GM12878 (cell line): ENCODE measurements at regions not wholly inside any gene's neighbourhood (a gene's known extent, or its start where the extent isn't known, plus 50 kb on each side); places are given as distances from the start of the nearest gene placed in this dataset.

ENCODE experiments used
- ATAC-seq: fragments of 200-7000 bp; cut with Tn5 transposase; 3 replicates; pipeline ENCODE4 v1.9.1; 2020; ENCODE audit warnings: mild to moderate bottlenecking, moderate library complexity
- BruUV-seq: library from RNA; stranded (reverse); fragments of 400-500 nt; replicated peaks from 2 replicates; lab custom pipeline; 2021; lab: Mats Ljungman, UMichigan
- CTCF ChIA-PET: fragments of 300-600 bp; sonication (Branson Sonifier 250); formaldehyde crosslinking; extraction: SDS; loops from one replicate; lab custom pipeline; 2021; ENCODE audit warnings: inconsistent platforms; lab: Yijun Ruan, JAX
- POLR2A ChIA-PET: fragments of 350-600 bp; formaldehyde crosslinking; extraction: SDS; loops from one replicate; lab custom pipeline; 2021; ENCODE audit warnings: inconsistent platforms; lab: Charles Lee
- RAD21 ChIA-PET: fragments of 300-600 bp; sonication (Branson Sonifier 250); formaldehyde crosslinking; loops from one replicate; lab custom pipeline; 2023; ENCODE audit warnings: antibody characterized with exemption; ENCODE audit not compliant: unreplicated experiment; lab: Charles Lee
- SMC1A ChIA-PET: fragments of 300-600 bp; sonication (Branson Sonifier 250); formaldehyde crosslinking; loops from one replicate; lab custom pipeline; 2023; ENCODE audit not compliant: unreplicated experiment, uncharacterized antibody; lab: Charles Lee
- DNase-seq: peaks from one replicate; pipeline ENCODE4 v3.0.0-alpha.2; 2011; ENCODE audit warnings: low read depth, low spot score
- FAIRE-seq: peaks from 3 replicates; lab custom pipeline; 2011; peaks lifted over from hg19 to GRCh38; lab: Jason Lieb, UNC
- H2AFZ ChIP-seq: 2 replicates; pipeline ENCODE4 v1.6.0; 2011; ENCODE audit warnings: low read depth, low read length, control low read depth; ENCODE audit not compliant: control insufficient read depth
- H3K27ac ChIP-seq: 2 replicates; pipeline ENCODE4 v1.5.1; 2011; ENCODE audit warnings: control low read depth; ENCODE audit not compliant: control insufficient read depth, insufficient read depth
- H3K27me3 ChIP-seq, 2 experiments: replicated peaks in 1 of 2; 2 replicates each; pipeline versions ENCODE4 v1.6.0 to v1.6.1; 2011; ENCODE audit warnings: low read length in 1 of 2; ENCODE audit not compliant: control insufficient read depth in 2 of 2, insufficient read depth in 2 of 2
- H3K36me3 ChIP-seq, 2 experiments: 2 replicates each; pipeline ENCODE4 v1.5.1; 2011; ENCODE audit warnings: low read length in 1 of 2; ENCODE audit not compliant: control insufficient read depth in 2 of 2, insufficient read depth in 2 of 2
- H3K4me1 ChIP-seq: 2 replicates; pipeline ENCODE4 v1.6.1; 2011; ENCODE audit warnings: mild to moderate bottlenecking, low read length, moderate library complexity, mixed read lengths; ENCODE audit not compliant: control insufficient read depth, insufficient read depth
- H3K4me2 ChIP-seq: 2 replicates; pipeline ENCODE4 v1.6.0; 2011; ENCODE audit warnings: control low read depth; ENCODE audit not compliant: control insufficient read depth, insufficient read depth
- H3K4me3 ChIP-seq: fragments of 200-600 bp; sonication (generic); 2 replicates; pipeline ENCODE4 v1.5.1; 2016
- H3K79me2 ChIP-seq: 2 replicates; pipeline ENCODE4 v1.6.0; 2011; ENCODE audit warnings: low read length; ENCODE audit not compliant: control insufficient read depth, insufficient read depth
- H3K9ac ChIP-seq: 2 replicates; pipeline ENCODE4 v1.8.0; 2011; ENCODE audit warnings: low read length, control low read depth, mixed read lengths; ENCODE audit not compliant: control insufficient read depth, insufficient read depth
- H3K9me3 ChIP-seq: replicated peaks from 3 replicates; pipeline ENCODE4 v1.5.1; 2011; ENCODE audit warnings: mild to moderate bottlenecking, low read length; ENCODE audit not compliant: control insufficient read depth, insufficient read depth
- H4K20me1 ChIP-seq: 2 replicates; pipeline ENCODE4 v1.6.0; 2011; ENCODE audit not compliant: control insufficient read depth, insufficient read depth
- CBX5 ChIP-seq: sonication (generic); IDR thresholded peaks from 2 replicates; pipeline ENCODE4 v1.6.1; 2016; ENCODE audit warnings: low read depth, moderate library complexity, mild to moderate bottlenecking, inconsistent platforms
- CEBPB ChIP-seq, 2 experiments: fragments of 150-350 bp in 1 of 2; IDR thresholded peaks; 2 replicates each; pipeline ENCODE4 v1.6.1; 2012 to 2014; ENCODE audit warnings: low read depth in 2 of 2, low read length in 2 of 2, borderline replicate concordance in 1 of 2, inconsistent platforms in 1 of 2
- EP300 ChIP-seq, 2 experiments: fragments of 150-350 bp in 1 of 2; IDR thresholded peaks; 2 replicates each; pipeline ENCODE4 v1.6.1; 2011 to 2012; ENCODE audit warnings: low read depth in 2 of 2, low read length in 2 of 2, borderline replicate concordance in 1 of 2, improper control_type of control experiment in 1 of 2, inconsistent platforms in 1 of 2; ENCODE audit not compliant: control insufficient read depth in 1 of 2
- HDGF ChIP-seq: fragments of 450-650 bp; IDR thresholded peaks from 2 replicates; pipeline ENCODE4 v1.6.1; 2016; ENCODE audit warnings: antibody characterized with exemption
- NR2C2 ChIP-seq: IDR thresholded peaks from 2 replicates; pipeline ENCODE4 v1.6.1; 2011; ENCODE audit warnings: borderline replicate concordance, low read depth; ENCODE audit not compliant: control insufficient read depth, insufficient read length
- SMAD1 ChIP-seq: fragments of 450-650 bp; IDR thresholded peaks from 2 replicates; pipeline ENCODE4 v1.6.1; 2018; ENCODE audit warnings: mild to moderate bottlenecking, low read depth; ENCODE audit not compliant: partially characterized antibody
- TCF3 ChIP-seq: IDR thresholded peaks from 2 replicates; pipeline ENCODE4 v1.6.1; 2012; ENCODE audit warnings: low read depth, mild to moderate bottlenecking, low read length, borderline replicate concordance; ENCODE audit not compliant: insufficient read depth
- YY1 ChIP-seq: IDR thresholded peaks from 2 replicates; pipeline ENCODE4 v1.6.1; 2011; ENCODE audit warnings: low read depth, mild to moderate bottlenecking, low read length
- ZNF207 ChIP-seq: fragments of 450-650 bp; IDR thresholded peaks from 2 replicates; pipeline ENCODE4 v1.6.1; 2014; ENCODE audit warnings: antibody characterized with exemption, mild to moderate bottlenecking, borderline replicate concordance
- WGBS: methylation state at CpG from one replicate; pipeline ENCODE4 v1.1.6; 2016; ENCODE audit warnings: low lambda C conversion rate; ENCODE audit not compliant: insufficient replicate concordance, insufficient coverage; ENCODE audit errors: missing lambda C conversion rate; 5-methylcytosine and 5-hydroxymethylcytosine counted together
- in situ Hi-C: fragments of 300-500 bp; cut with MboI; formaldehyde crosslinking; loops from 9 replicates; pipeline ENCODE4 v1.14.3; 2018; ENCODE audit warnings: mixed read lengths
- intact Hi-C: fragments of 100-400 bp; cut with micrococcal nuclease; formaldehyde crosslinking; loops from one replicate; pipeline ENCODE4 v1.14.2; 2022; ENCODE audit not compliant: unreplicated experiment

GRCh38 chr15:37252530-37252929 lies 152.2 kb upstream of the MEIS2 start (continued):
- TF ChIP-seq ZNF207 (no peak), CEBPB (IDR thresholded peaks at IDR 0.05; ENCODE audit: borderline replicate concordance in 1 of 2, low read depth in 2 of 2, low read length in 2 of 2) (no peak), HDGF (no peak), CBX5 (no peak), EP300 (IDR thresholded peaks at IDR 0.05; ENCODE audit: borderline replicate concordance in 1 of 2, control insufficient read depth in 1 of 2, low read depth in 2 of 2, low read length in 2 of 2) (no peak)

GRCh38 chr15:37253877-37254276 lies 153.5 kb upstream of the MEIS2 start:
- TF ChIP-seq TCF3, result no peak
- TF ChIP-seq SMAD1, result no peak
- TF ChIP-seq YY1, result no peak
- no peak for TF ChIP-seq NR2C2
- intact Hi-C loops, result no loop called here
- no peak overlapping the region for H3K27ac ChIP-seq
- POLR2A ChIA-PET, result no interaction called here
- 46% methylated on average over 7 of the region's 7 CpGs for WGBS
- no peak overlapping the region for H3K4me3 ChIP-seq
- H3K79me2 ChIP-seq, result no peaks in the 10 kb centered on the region
- SMC1A ChIA-PET, result no interaction called here
- no peak overlapping the region for H2AFZ ChIP-seq
- no peaks in the 10 kb centered on the region for H4K20me1 ChIP-seq
- CTCF ChIA-PET, result no interaction called here
- no peaks in the 10 kb centered on the region for H3K27me3 ChIP-seq
- H3K9me3 ChIP-seq, result no peaks in the 10 kb centered on the region
- no peaks in the 10 kb centered on the region for H3K36me3 ChIP-seq
- no peak for DNase-seq
- no TSS peak for BruUV-seq
- no peak overlapping the region for H3K4me2 ChIP-seq
- H3K9ac ChIP-seq, result no peak overlapping the region
- FAIRE-seq, result no peak
- H3K4me1 ChIP-seq, result no peaks in the 10 kb centered on the region
- RAD21 ChIA-PET, result no interaction called here
- in situ Hi-C loops, result no loop called here
- no peak for ATAC-seq
